Left lung (tissue), 4 donors: ENCODE measurements at regions not wholly inside any gene's neighbourhood (a gene's known extent, or its start where the extent isn't known, plus 50 kb on each side); places are given as distances from the start of the nearest gene placed in this dataset.

ENCODE experiments used
- ATAC-seq: fragments of 200-7000 bp; cut with Tn5 transposase; one replicate; pipeline ENCODE4 v1.9.1; 2020; ENCODE audit warnings: moderate library complexity
- DNase-seq, 4 donors: peaks; one replicate each; pipeline ENCODE4 v3.0.0-alpha.2; 2013 to 2020
- H3K27ac ChIP-seq, 2 donors: fragments of 200-600 bp; sonication (generic) in 1 of 2; one replicate each; pipeline versions ENCODE4 v1.5.0 to v1.8.0; 2020 to 2021
- H3K27me3 ChIP-seq, 2 donors: fragments of 200-600 bp; sonication (generic) in 1 of 2; one replicate each; pipeline versions ENCODE4 v1.5.0 to v1.8.0; 2020 to 2021
- H3K36me3 ChIP-seq, 2 donors: fragments of 200-600 bp; sonication (generic) in 1 of 2; one replicate each; pipeline versions ENCODE4 v1.5.0 to v1.8.0; 2020 to 2021
- H3K4me1 ChIP-seq, 2 donors: fragments of 200-600 bp; one replicate each; pipeline ENCODE4 v1.8.0; 2021
- H3K4me3 ChIP-seq, 2 donors: fragments of 200-600 bp; sonication (generic) in 1 of 2; one replicate each; pipeline versions ENCODE4 v1.5.0 to v1.8.0; 2020 to 2021; ENCODE audit warnings: mild to moderate bottlenecking in 1 of 2
- H3K9me3 ChIP-seq, 2 donors: fragments of 200-600 bp; sonication (generic) in 1 of 2; one replicate each; pipeline versions ENCODE4 v1.5.0 to v1.8.0; 2020 to 2021
- CTCF ChIP-seq, 2 donors: fragments of 200-600 bp; sonication (generic) in 1 of 2; IDR thresholded peaks; one replicate each; pipeline versions ENCODE4 v1.5.0 to v1.8.0; 2021; ENCODE audit warnings: antibody characterized with exemption in 2 of 2
- intact Hi-C, 2 donors: fragments of 100-400 bp; cut with DNase I; formaldehyde crosslinking; loops; one replicate each; pipeline versions ENCODE4 v1.11.2 to v1.14.2; 2022
- donor health status: DM: no; HTN: yes; CAD: no.
- donor health status: DM: no; HTN: no; CAD: no.

- Histone ChIP-seq H3K27ac (no peak overlapping the region), H3K4me3 (no peak overlapping the region), H3K36me3 (no peaks in the 10 kb centered on the region), H3K9me3 (peaks cover 0 to 61% of the 10 kb centered on the region in 2 donors), H3K27me3 (no peaks in the 10 kb centered on the region), H3K4me1 (no peaks in the 10 kb centered on the region)
- DNase-seq (no peak), ATAC-seq (no peak)
- intact Hi-C loops = no loop called here
- TF ChIP-seq CTCF (IDR thresholded peaks at IDR 0.05) = no peak
Measured at GRCh38 chr9:23941051-23941450, 115.0 kb upstream of the ELAVL2 start.

GRCh38 chr9:23938908-23939307 lies 112.9 kb upstream of the ELAVL2 start:
- Histone ChIP-seq H3K9me3 (peaks cover 0 to 40% of the 10 kb centered on the region in 2 donors), H3K27ac (no peak overlapping the region), H3K4me1 (no peaks in the 10 kb centered on the region), H3K36me3 (no peaks in the 10 kb centered on the region), H3K4me3 (no peak overlapping the region), H3K27me3 (no peaks in the 10 kb centered on the region)
- intact Hi-C loops = no loop called here
- DNase-seq = no peak
- TF ChIP-seq CTCF (IDR thresholded peaks at IDR 0.05) = no peak
- ATAC-seq = no peak

- DNase-seq = no peak
- Histone ChIP-seq H3K36me3 (no peaks in the 10 kb centered on the region), H3K4me1 (no peaks in the 10 kb centered on the region), H3K27me3 (no peaks in the 10 kb centered on the region), H3K4me3 (no peak overlapping the region), H3K27ac (no peak overlapping the region), H3K9me3 (peaks cover 0 to 5% of the 10 kb centered on the region in 2 donors)
- intact Hi-C loops = no loop called here
- ATAC-seq = no peak
- TF ChIP-seq CTCF (IDR thresholded peaks at IDR 0.05) = no peak
Measured at GRCh38 chr9:23934291-23934906, 108.4 kb upstream of the ELAVL2 start.

- Histone ChIP-seq H3K4me3 (no peak overlapping the region), H3K9me3 (peaks cover 0 to 4% of the 10 kb centered on the region in 2 donors), H3K36me3 (no peaks in the 10 kb centered on the region), H3K27me3 (no peaks in the 10 kb centered on the region), H3K4me1 (no peaks in the 10 kb centered on the region), H3K27ac (no peak overlapping the region)
- intact Hi-C loops = no loop called here
- no peak for ATAC-seq
- no peak for TF ChIP-seq CTCF (IDR thresholded peaks at IDR 0.05)
- no peak for DNase-seq
Measured at GRCh38 chr9:23933348-23933747, 107.3 kb upstream of the ELAVL2 start.

GRCh38 chr9:23926368-23926767 lies 100.3 kb upstream of the ELAVL2 start:
- no peak overlapping the region for H3K27ac ChIP-seq
- DNase-seq (no peak), ATAC-seq (no peak)
- no peaks in the 10 kb centered on the region for H3K27me3 ChIP-seq
- no peak for TF ChIP-seq CTCF (IDR thresholded peaks at IDR 0.05)
- no peak overlapping the region for H3K4me3 ChIP-seq
- H3K36me3 ChIP-seq = no peaks in the 10 kb centered on the region
- H3K9me3 ChIP-seq = peaks cover 0 to 20% of the 10 kb centered on the region in 2 donors
- intact Hi-C loops = no loop called here
- no peaks in the 10 kb centered on the region for H3K4me1 ChIP-seq
